PC-9 (cell line): ENCODE measurements at regions not wholly inside any gene's neighbourhood (a gene's known extent, or its start where the extent isn't known, plus 50 kb on each side); places are given as distances from the start of the nearest gene placed in this dataset.

Experiments used
- BruUV-seq: library from RNA; stranded (reverse); fragments of 400-500 nt; replicated peaks from 2 replicates; lab custom pipeline; 2021; lab: Mats Ljungman, UMichigan
- CTCF ChIA-PET: fragments of 300-600 bp; sonication (Branson Sonifier 250); formaldehyde crosslinking; loops from one replicate; lab custom pipeline; 2022; ENCODE audit warnings: antibody characterized with exemption; lab: Charles Lee
- POLR2A ChIA-PET: fragments of 300-600 bp; sonication (Branson Sonifier 250); formaldehyde crosslinking; loops from one replicate; lab custom pipeline; 2022; ENCODE audit warnings: antibody characterized with exemption; ENCODE audit not compliant: unreplicated experiment; lab: Charles Lee
- DNase-seq, 2 experiments: peaks; one replicate each; pipeline versions ENCODE4 v3.0.0 to v3.0.0-alpha.2; 2015 to 2022; ENCODE audit warnings: mixed read lengths in 1 of 2
- H2AFZ ChIP-seq: fragments of 200-600 bp; sonication (generic); 2 replicates; pipeline ENCODE4 v1.8.1; 2017; ENCODE audit warnings: antibody characterized with exemption
- H3F3A ChIP-seq: fragments of 200-600 bp; sonication (generic); 2 replicates; pipeline ENCODE4 v1.8.1; 2017; ENCODE audit warnings: antibody characterized with exemption, mild to moderate bottlenecking, low read depth; ENCODE audit not compliant: insufficient read depth
- H3K27ac ChIP-seq: fragments of 200-600 bp; sonication (generic); 2 replicates; pipeline ENCODE4 v1.6.1; 2016; ENCODE audit warnings: mixed run types
- H3K27me3 ChIP-seq: fragments of 200-600 bp; sonication (generic); 2 replicates; pipeline ENCODE4 v1.6.1; 2016; ENCODE audit warnings: low read depth, mixed run types; ENCODE audit not compliant: insufficient read depth
- H3K36me3 ChIP-seq: fragments of 200-600 bp; sonication (generic); 2 replicates; pipeline ENCODE4 v1.6.1; 2016; ENCODE audit warnings: low read depth, mixed run types
- H3K4me1 ChIP-seq: fragments of 200-600 bp; sonication (generic); replicated peaks from 2 replicates; pipeline ENCODE4 v1.6.1; 2016; ENCODE audit warnings: mixed run types; ENCODE audit not compliant: insufficient read depth
- H3K4me2 ChIP-seq: fragments of 200-600 bp; sonication (generic); 2 replicates; pipeline ENCODE4 v1.6.1; 2017; ENCODE audit warnings: mixed run types
- H3K4me3 ChIP-seq: fragments of 200-600 bp; sonication (generic); 2 replicates; pipeline ENCODE4 v1.6.1; 2016; ENCODE audit warnings: mixed run types
- H3K79me2 ChIP-seq: fragments of 200-600 bp; sonication (generic); 2 replicates; pipeline ENCODE4 v1.6.1; 2017; ENCODE audit warnings: low read depth, mixed run types
- H3K9me2 ChIP-seq: fragments of 200-600 bp; sonication (generic); 2 replicates; pipeline ENCODE4 v1.8.1; 2017; ENCODE audit warnings: mild to moderate bottlenecking; ENCODE audit not compliant: insufficient read depth
- H3K9me3 ChIP-seq: fragments of 200-600 bp; sonication (generic); 2 replicates; pipeline ENCODE4 v1.8.1; 2016; ENCODE audit warnings: low read depth; ENCODE audit not compliant: insufficient read depth
- H4K20me1 ChIP-seq: fragments of 200-600 bp; sonication (generic); 2 replicates; pipeline ENCODE4 v1.8.1; 2017; ENCODE audit not compliant: insufficient read depth
- EZH2 ChIP-seq: fragments of 200-600 bp; sonication (generic); IDR thresholded peaks from 2 replicates; pipeline ENCODE4 v1.8.0; 2017; ENCODE audit warnings: antibody characterized with exemption, low read depth
- intact Hi-C: fragments of 100-400 bp; cut with micrococcal nuclease; formaldehyde crosslinking; loops from one replicate; pipeline ENCODE4 v1.10.0; 2022; ENCODE audit not compliant: unreplicated experiment
- TF ChIP-seq, protein P1 (sequence below): fragments of 200-600 bp; sonication (generic); conservative IDR thresholded peaks from 2 replicates; pipeline ENCODE4 v1.6.1; 2017; ENCODE audit warnings: mixed run types, antibody characterized with exemption, mild to moderate bottlenecking, moderate library complexity

DNA sequence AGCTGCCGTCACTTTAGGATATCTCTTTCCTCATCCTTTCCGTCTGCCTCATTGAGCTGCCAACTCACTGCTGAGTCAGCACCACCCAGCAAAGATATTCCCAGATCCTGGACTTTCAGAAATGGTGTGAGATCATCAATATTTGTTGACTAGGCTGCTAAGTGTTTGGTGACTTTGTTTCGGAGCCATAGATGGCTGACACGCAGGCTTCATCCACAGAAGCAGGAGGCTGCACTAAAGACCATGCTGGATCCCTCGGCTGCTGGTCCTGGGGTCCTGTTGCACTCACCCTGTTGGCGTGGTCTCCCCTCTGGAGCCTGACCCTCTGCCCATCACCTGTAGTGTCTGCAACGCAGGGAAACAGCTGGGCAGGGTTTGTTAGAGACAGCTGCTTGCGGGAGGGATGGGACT lies 96.5 kb downstream of the ERMARD start:
- TF ChIP-seq, protein P1, sequence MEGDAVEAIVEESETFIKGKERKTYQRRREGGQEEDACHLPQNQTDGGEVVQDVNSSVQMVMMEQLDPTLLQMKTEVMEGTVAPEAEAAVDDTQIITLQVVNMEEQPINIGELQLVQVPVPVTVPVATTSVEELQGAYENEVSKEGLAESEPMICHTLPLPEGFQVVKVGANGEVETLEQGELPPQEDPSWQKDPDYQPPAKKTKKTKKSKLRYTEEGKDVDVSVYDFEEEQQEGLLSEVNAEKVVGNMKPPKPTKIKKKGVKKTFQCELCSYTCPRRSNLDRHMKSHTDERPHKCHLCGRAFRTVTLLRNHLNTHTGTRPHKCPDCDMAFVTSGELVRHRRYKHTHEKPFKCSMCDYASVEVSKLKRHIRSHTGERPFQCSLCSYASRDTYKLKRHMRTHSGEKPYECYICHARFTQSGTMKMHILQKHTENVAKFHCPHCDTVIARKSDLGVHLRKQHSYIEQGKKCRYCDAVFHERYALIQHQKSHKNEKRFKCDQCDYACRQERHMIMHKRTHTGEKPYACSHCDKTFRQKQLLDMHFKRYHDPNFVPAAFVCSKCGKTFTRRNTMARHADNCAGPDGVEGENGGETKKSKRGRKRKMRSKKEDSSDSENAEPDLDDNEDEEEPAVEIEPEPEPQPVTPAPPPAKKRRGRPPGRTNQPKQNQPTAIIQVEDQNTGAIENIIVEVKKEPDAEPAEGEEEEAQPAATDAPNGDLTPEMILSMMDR: no peak
- TF ChIP-seq EZH2: no peak
- Histone ChIP-seq H3K4me3 (no peak overlapping the region), H3F3A (no peaks in the 10 kb centered on the region), H3K27ac (no peak overlapping the region), H3K4me1 (no peaks in the 10 kb centered on the region), H4K20me1 (no peaks in the 10 kb centered on the region), H3K9me2 (no peaks in the 10 kb centered on the region), H3K27me3 (peaks cover 100% of the 10 kb centered on the region), H3K79me2 (no peaks in the 10 kb centered on the region), H3K9me3 (no peaks in the 10 kb centered on the region), H2AFZ (no peak overlapping the region), H3K4me2 (no peak overlapping the region), H3K36me3 (no peaks in the 10 kb centered on the region)
- BruUV-seq: no TSS peak
- no peak for DNase-seq
- ChIA-PET CTCF (no interaction called here), POLR2A (no interaction called here)
- intact Hi-C loops: no loop called here

DNA sequence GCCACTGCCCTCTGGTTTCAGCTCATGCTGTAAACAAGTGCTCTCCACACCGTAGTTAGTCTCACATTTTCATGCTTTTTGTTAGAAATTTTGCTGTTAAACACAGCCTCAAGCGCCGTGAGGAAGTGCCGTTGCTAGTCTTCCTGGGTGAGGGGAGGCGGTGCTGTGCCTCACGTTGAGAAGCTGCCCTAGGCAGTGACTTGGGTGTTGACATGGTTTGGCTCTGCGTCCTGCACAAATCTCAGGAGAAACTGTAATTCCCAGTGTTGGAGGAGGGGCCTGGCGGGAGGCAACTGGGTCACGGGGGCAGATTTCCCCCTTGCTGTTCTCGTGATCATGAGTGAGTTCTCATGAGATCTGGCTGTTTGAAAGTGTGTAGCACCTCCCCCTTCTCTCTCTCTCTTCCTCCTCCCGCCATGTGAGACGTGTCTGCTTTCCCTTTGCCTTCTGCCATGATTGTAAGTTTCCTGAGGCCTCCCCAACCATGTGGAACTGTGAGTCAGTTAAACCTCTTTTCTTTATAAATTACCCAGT lies 95.8 kb downstream of the ERMARD start:
- intact Hi-C loops: no loop called here
- H3K36me3 ChIP-seq: no peaks in the 10 kb centered on the region
- ChIA-PET CTCF (no interaction called here), POLR2A (no interaction called here)
- H3K79me2 ChIP-seq: no peaks in the 10 kb centered on the region
- H4K20me1 ChIP-seq: no peaks in the 10 kb centered on the region
- no peak for DNase-seq
- no TSS peak for BruUV-seq
- peaks cover 100% of the 10 kb centered on the region for H3K27me3 ChIP-seq
- H3K9me3 ChIP-seq: no peaks in the 10 kb centered on the region
- no peaks in the 10 kb centered on the region for H3K4me1 ChIP-seq
- H2AFZ ChIP-seq: no peak overlapping the region
- H3K4me3 ChIP-seq: no peak overlapping the region
- H3K27ac ChIP-seq: no peak overlapping the region
- TF ChIP-seq, protein P1: no peak
- TF ChIP-seq EZH2: no peak
- H3K9me2 ChIP-seq: no peaks in the 10 kb centered on the region
- no peaks in the 10 kb centered on the region for H3F3A ChIP-seq
- H3K4me2 ChIP-seq: no peak overlapping the region

DNA sequence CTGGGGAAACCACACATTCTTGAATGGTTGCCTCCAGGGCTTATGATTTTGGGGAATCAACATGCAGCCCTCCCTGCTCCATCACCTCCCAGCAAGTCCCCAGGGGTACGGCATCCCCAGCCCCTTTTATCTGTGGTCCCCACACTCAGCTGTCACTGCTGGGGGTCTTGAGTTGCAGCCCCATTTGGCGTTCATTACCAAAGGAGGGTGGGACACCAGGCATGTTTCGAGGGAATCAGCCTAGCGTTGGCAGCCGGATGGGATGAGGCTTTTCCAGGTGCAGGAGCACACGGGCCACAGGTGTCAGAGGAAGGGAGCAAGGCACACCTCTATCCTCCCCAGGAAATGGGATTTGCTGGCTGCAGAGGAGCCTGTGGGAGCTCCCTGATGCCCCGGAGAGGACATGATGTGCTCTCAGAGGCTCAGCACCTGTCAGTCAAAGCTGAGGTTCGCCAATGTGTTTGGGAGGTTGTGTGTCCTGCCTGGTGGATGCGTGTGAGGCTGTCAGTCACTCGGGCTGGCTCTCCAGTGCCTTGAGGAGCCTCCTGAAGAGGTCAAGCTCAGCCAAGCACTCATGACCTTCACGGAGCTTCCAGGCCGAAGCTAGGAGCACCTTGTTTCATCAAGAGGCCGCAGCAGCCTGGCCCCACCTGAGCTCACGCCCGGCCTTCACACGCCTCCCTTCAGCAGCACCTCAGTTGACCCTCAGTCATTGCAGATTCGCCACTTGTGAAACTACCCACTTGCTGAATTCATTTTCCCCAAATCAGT lies 95.0 kb downstream of the ERMARD start:
- no TSS peak for BruUV-seq

More for the DNA sequence above, 95.0 kb downstream of the ERMARD start:
- Histone ChIP-seq H3K79me2 (no peaks in the 10 kb centered on the region), H3K4me1 (no peaks in the 10 kb centered on the region), H3F3A (no peaks in the 10 kb centered on the region), H3K27me3 (peaks cover 99% of the 10 kb centered on the region), H2AFZ (no peak overlapping the region), H3K27ac (no peak overlapping the region), H3K9me3 (no peaks in the 10 kb centered on the region), H3K9me2 (no peaks in the 10 kb centered on the region), H3K36me3 (no peaks in the 10 kb centered on the region), H3K4me2 (no peak overlapping the region), H4K20me1 (no peaks in the 10 kb centered on the region), H3K4me3 (no peak overlapping the region)
- intact Hi-C loops: no loop called here
- ChIA-PET CTCF (no interaction called here), POLR2A (no interaction called here)
- TF ChIP-seq, protein P1: no peak
- TF ChIP-seq EZH2: no peak
- no peak for DNase-seq
